IgD-negative memory B cell (primary cell): ENCODE measurements at regions not wholly inside any gene's neighbourhood (a gene's known extent, or its start where the extent isn't known, plus 50 kb on each side); places are given as distances from the start of the nearest gene placed in this dataset.
"Not testable (repeated sequence)": the region's sequence is repeated elsewhere in the genome, so short reads cannot be mapped to it uniquely, and the experiment has no call there.

Experiments used
- H3K27ac Mint-ChIP-seq, 3 donors: one replicate each; pipeline ENCODE4 v1.8.0; 2020 to 2022; ENCODE audit warnings: mild to moderate bottlenecking in 3 of 3, mixed read lengths in 3 of 3, moderate library complexity in 1 of 3
- H3K27me3 Mint-ChIP-seq: one replicate; pipeline ENCODE4 v1.8.0; 2021; ENCODE audit warnings: mixed read lengths
- H3K36me3 Mint-ChIP-seq: one replicate; pipeline ENCODE4 v1.8.0; 2020; ENCODE audit warnings: mild to moderate bottlenecking, mixed read lengths
- H3K4me1 Mint-ChIP-seq, 3 donors: one replicate each; pipeline ENCODE4 v1.8.0; 2020 to 2022; ENCODE audit warnings: mixed read lengths in 3 of 3, mild to moderate bottlenecking in 1 of 3
- H3K4me3 Mint-ChIP-seq, 4 donors: one replicate each; pipeline ENCODE4 v1.8.0; 2020 to 2022; ENCODE audit warnings: mild to moderate bottlenecking in 4 of 4, mixed read lengths in 4 of 4, moderate library complexity in 3 of 4
- H3K9me3 Mint-ChIP-seq, 3 donors: one replicate each; pipeline ENCODE4 v1.8.0; 2020 to 2021; ENCODE audit warnings: mixed read lengths in 3 of 3, mild to moderate bottlenecking in 1 of 3

DNA sequence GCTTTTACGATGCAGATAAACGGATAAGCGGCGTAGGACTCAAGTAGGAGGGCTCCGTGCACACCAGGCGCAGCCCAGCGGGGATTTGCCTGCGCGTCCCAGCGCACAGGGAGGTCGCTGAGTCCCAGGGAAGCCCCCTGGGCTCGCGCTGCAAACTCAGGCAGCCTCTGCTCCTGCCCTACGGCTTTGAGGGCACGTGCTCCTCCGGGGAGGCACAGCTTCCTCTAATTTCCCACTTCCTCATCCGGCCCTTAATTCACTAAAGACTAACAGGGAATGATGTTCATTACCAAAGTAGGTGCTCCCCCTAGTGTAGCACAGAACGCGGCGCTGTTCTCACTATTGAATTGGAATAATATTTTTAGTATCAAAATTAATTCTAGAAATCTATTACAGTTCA lies 825.4 kb downstream of the KCNJ18 start:
- H3K27ac Mint-ChIP-seq = no peak overlapping the region
- no peaks in the 10 kb centered on the region for H3K27me3 Mint-ChIP-seq
- H3K36me3 Mint-ChIP-seq = no peaks in the 10 kb centered on the region
- H3K9me3 Mint-ChIP-seq = peaks cover 0 to 2% (median 0%) of the 10 kb centered on the region in 3 donors
- no peaks in the 10 kb centered on the region for H3K4me1 Mint-ChIP-seq
- no peak overlapping the region for H3K4me3 Mint-ChIP-seq

DNA sequence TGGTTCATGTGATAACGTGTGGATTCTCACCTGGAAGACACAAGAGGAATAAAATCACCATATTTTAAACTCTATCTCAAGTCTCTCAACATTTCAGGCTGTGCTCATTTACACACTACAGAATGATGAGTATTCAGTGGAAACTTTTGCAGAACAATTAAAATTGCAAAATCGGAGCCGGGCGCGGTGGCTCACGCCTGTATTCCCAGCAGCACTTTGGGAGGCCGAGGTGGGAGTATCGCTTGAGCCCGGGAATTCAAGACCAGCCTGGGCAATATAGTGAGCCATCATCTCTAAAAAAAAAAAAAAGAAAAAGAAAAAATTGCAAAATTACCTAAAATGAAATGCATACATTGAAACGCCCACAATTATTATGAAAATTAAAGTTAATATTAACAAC lies 825.9 kb downstream of the KCNJ18 start:
- no peak overlapping the region for H3K27ac Mint-ChIP-seq
- no peak overlapping the region for H3K4me3 Mint-ChIP-seq
- no peaks in the 10 kb centered on the region for H3K27me3 Mint-ChIP-seq
- H3K36me3 Mint-ChIP-seq = no peaks in the 10 kb centered on the region
- H3K4me1 Mint-ChIP-seq = no peaks in the 10 kb centered on the region
- H3K9me3 Mint-ChIP-seq = peaks cover 0 to 2% (median 0%) of the 10 kb centered on the region in 3 donors

DNA sequence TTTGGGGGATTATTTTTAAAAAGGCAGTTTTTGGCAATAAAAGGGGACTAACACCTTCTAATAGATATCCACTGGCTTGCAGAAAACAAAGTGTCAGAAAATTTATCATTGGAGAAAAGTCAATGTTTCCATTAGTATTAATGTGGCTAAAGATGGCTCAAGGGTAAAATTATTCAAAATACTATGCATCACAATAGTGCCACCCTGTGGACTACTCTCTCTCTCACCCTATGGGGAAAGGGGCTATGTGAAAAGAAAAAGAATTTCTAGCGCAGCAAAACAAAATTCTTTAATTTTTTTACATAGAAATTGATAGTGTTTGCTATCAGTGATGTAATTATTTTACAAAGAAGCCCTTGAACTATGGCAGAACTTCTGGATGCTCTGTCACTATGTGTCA lies 856.5 kb downstream of the KCNJ18 start:
- not testable (repeated sequence) for H3K9me3 Mint-ChIP-seq, H3K4me3 Mint-ChIP-seq, H3K27me3 Mint-ChIP-seq

DNA sequence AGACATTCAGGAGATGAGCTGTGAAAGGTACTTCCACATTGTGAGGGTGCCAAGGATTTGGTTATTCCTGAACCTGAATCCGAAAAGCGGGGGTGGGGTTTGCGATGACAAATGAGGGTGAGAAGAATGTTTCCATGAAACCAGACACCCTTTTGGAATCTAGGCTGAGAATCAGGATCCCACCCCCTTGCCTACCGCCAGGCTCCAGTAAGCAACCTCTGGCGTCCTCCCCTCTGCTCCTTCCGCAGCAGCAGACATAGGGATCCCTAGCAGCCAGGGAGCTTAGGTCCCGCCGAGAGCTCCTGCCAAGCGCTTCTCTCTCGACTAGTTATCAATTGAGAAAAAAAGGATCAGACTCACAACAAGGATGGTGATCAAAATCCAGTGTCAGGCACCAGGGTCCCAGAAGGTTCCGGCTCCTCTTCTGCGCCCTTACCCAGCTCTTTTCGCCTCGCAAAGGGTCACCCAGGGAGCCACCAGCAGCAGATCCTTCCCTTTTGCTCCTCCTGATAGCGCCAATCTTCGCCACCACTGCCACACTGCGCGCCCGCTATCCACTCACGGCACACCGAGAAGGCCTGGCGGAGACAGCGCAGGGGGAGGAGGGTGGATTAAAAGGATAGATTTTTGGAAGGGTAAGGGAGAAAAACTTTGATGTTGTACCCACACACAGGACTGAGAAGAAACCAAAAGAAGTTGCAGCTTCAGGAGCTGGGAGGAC lies 859.5 kb downstream of the KCNJ18 start:
- not testable (repeated sequence) for H3K4me1 Mint-ChIP-seq, H3K9me3 Mint-ChIP-seq, H3K27ac Mint-ChIP-seq, H3K4me3 Mint-ChIP-seq, H3K27me3 Mint-ChIP-seq, H3K36me3 Mint-ChIP-seq

More for the DNA sequence above, 856.5 kb downstream of the KCNJ18 start:
- H3K27ac Mint-ChIP-seq, H3K4me1 Mint-ChIP-seq, H3K36me3 Mint-ChIP-seq: not testable (repeated sequence)

DNA sequence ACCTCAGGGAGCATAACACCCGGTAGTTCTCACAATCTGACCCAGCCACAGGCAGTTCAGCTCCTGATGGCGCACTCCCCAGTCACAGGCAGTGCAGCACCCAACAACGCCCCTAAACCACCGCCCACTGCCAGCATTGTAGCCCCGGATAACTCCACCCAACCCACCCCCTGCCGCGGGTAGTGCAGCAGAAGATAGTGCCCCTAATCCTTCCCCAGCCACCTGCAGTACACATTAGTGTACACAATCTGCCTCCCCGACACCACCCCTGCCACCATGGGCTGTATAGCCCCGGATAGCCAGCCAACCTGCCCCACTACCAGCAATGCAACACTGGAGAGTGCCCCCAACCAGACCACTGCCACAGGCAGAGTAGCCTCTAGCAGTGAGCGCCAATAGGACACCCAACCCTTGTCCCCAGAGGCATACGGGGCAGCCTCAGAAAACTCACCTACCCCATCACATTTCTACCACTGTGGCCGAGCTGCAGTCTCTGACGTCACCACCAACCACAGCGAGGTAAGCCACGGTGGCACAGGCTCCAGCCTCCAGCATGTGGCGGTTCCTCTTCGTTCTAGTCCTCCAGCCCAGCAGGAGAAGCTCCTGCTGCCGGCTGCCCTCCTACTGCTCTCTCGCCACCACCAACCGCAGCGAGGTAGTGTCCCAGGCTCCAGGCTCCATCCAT lies 877.3 kb downstream of the KCNJ18 start:
- no peak overlapping the region for H3K27ac Mint-ChIP-seq
- no peaks in the 10 kb centered on the region for H3K4me1 Mint-ChIP-seq
- no peaks in the 10 kb centered on the region for H3K36me3 Mint-ChIP-seq
- no peak overlapping the region for H3K4me3 Mint-ChIP-seq
- peaks cover 4 to 9% (median 7%) of the 10 kb centered on the region in 3 donors for H3K9me3 Mint-ChIP-seq
- no peaks in the 10 kb centered on the region for H3K27me3 Mint-ChIP-seq

DNA sequence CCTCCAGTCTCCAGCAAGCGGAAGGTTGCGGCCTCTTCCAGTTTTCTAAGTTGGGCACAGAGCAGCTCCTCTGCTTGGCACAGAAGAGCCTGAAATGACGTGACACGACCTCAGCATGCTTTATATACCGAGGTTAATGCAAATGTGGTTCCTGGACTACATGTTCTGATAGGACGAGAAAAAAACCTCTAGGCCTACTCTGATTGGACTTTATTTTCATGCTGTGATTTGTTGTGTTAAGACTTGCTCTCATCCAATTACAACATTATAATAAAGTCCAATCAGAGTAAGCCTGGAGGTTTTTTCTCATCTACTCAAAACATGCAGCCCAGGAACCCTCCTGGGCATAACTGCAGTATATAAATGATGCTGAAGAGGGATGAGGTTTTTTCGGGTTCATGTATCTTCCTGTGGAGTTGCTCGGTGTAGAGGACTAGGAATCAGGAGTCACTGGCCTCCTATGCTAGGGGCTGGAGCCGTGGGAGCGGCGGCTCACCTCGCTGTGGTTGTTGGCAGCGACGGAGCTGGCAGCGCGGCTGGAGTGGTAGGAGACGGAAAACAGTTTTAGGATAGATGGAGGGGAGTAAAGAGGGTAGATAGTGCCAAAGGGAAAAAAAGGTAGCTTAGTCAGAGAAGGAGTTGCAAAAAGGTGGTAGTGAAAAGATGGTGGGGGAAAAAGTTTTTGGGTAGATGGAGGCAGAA lies 878.0 kb downstream of the KCNJ18 start:
- Mint-ChIP-seq H3K4me3 (no peak overlapping the region), H3K27me3 (no peaks in the 10 kb centered on the region), H3K9me3 (peaks cover 4 to 9% (median 7%) of the 10 kb centered on the region in 3 donors), H3K27ac (no peak overlapping the region), H3K36me3 (no peaks in the 10 kb centered on the region), H3K4me1 (no peaks in the 10 kb centered on the region)

DNA sequence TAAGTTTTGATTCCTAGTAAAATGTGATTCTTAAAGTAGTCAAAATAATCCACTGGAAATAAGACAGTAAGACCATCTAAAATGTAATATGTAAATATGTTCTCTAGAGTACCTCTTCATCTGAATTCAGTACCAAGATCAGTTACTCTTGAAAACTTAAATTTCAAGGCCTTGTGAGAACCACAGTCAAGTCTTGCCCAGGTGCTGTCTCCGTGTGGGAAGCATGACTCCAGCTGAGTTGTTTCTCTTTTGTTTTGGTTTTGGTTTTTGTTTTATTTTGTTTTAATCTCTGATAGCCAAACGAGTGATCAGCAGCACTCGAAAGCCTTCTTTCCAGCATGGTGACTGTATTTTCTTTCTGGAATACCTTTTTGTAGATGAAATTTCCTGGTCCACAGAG lies 907.0 kb downstream of the KCNJ18 start:
- Mint-ChIP-seq H3K36me3 (no peaks in the 10 kb centered on the region), H3K27me3 (no peaks in the 10 kb centered on the region), H3K9me3 (peaks cover 0 to 4% (median 3%) of the 10 kb centered on the region in 3 donors), H3K4me3 (no peak overlapping the region), H3K27ac (no peak overlapping the region), H3K4me1 (peaks cover 0 to 1% (median 1%) of the 10 kb centered on the region in 3 donors)

DNA sequence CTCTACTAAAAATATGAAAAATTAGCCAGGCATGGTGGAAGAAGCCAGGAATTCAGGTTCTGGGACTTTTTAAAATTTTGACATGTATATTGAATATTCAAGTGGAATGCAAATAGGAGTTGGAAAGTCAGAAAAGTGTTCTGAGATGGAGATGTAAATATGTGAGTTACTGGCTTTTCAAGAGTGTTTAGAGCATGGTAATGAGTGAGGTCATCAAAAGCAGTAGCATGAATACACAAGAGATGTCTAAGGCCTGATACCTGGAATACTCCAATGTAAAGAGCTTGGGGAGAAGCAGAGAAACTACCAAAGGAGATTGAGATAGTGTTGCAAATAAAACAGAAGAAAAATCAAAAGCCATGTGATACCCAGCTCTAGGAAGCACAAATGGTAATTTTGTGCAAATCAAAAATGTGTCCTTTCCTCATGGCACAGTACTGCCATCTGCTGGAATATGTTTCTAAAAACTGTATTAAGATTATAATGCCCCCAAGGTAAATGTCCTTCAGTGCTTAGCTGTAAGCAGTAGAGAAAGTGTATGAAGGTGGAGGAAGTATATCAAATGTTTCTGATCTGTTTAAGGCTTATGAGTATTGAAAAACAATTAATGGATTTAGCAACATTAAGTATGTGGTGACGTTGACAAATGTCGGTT lies 908.4 kb downstream of the KCNJ18 start:
- no peaks in the 10 kb centered on the region for H3K36me3 Mint-ChIP-seq
- no peak overlapping the region for H3K4me3 Mint-ChIP-seq
- H3K27me3 Mint-ChIP-seq = no peaks in the 10 kb centered on the region
- H3K4me1 Mint-ChIP-seq = peaks cover 0 to 1% (median 1%) of the 10 kb centered on the region in 3 donors
- no peak overlapping the region for H3K27ac Mint-ChIP-seq
- H3K9me3 Mint-ChIP-seq = peaks cover 0 to 4% (median 3%) of the 10 kb centered on the region in 3 donors
